Common myeloid progenitor, CD34-positive (primary cell): ENCODE measurements at regions not wholly inside any gene's neighbourhood (a gene's known extent, or its start where the extent isn't known, plus 50 kb on each side); places are given as distances from the start of the nearest gene placed in this dataset.

Source experiments
- CTCF ChIA-PET: fragments of 350-600 bp; sonication (Branson Sonifier 250); formaldehyde crosslinking; loops from one replicate; lab custom pipeline; 2021; ENCODE audit warnings: antibody characterized with exemption; lab: Charles Lee
- POLR2A ChIA-PET: fragments of 350-600 bp; sonication (Branson Sonifier 250); formaldehyde crosslinking; loops from one replicate; lab custom pipeline; 2021; ENCODE audit warnings: antibody characterized with exemption; lab: Charles Lee
- DNase-seq, 3 donors: peaks; one replicate each; pipeline versions ENCODE4 v3.0.0 to v3.0.0-alpha.2; 2013
- H3K27ac ChIP-seq, 2 experiments: 1 replicate in 1 of 2; 2 replicates in 1 of 2; pipeline ENCODE4 v1.7.0; 2013; ENCODE audit warnings: inconsistent platforms in 2 of 2, low read length in 2 of 2, mild to moderate bottlenecking in 2 of 2, low read depth in 1 of 2, moderate library complexity in 1 of 2; ENCODE audit not compliant: severe bottlenecking in 2 of 2, insufficient read depth in 1 of 2, poor library complexity in 1 of 2
- H3K27me3 ChIP-seq, 5 experiments: replicated peaks in 2 of 5; 1 replicate in 3 of 5; 2 replicates in 2 of 5; pipeline versions ENCODE4 v1.6.1 to v1.7.0; 2013; ENCODE audit warnings: low read length in 4 of 5, mild to moderate bottlenecking in 2 of 5, moderate library complexity in 2 of 5, inconsistent platforms in 1 of 5; ENCODE audit not compliant: insufficient read depth in 5 of 5, control insufficient read depth in 4 of 5
- H3K36me3 ChIP-seq, 4 experiments: 1 replicate in 2 of 4; 2 replicates in 2 of 4; pipeline versions ENCODE4 v1.6.1 to v1.7.0; 2013; ENCODE audit warnings: low read length in 3 of 4, control low read depth in 1 of 4, mild to moderate bottlenecking in 1 of 4; ENCODE audit not compliant: control insufficient read depth in 4 of 4, insufficient read depth in 4 of 4
- H3K4me1 ChIP-seq, 4 experiments: 1 replicate in 3 of 4; 2 replicates in 1 of 4; pipeline versions ENCODE4 v1.6.1 to v1.7.1; 2013; ENCODE audit warnings: low read length in 3 of 4, mild to moderate bottlenecking in 3 of 4, control low read depth in 1 of 4, inconsistent platforms in 1 of 4, moderate library complexity in 1 of 4; ENCODE audit not compliant: control insufficient read depth in 4 of 4, insufficient read depth in 4 of 4; ENCODE audit errors: control extremely low read depth in 1 of 4
- H3K4me3 ChIP-seq, 7 experiments: 1 replicate in 4 of 7; 2 replicates in 3 of 7; pipeline versions ENCODE4 v1.5.1 to v1.7.0; 2013; ENCODE audit warnings: mild to moderate bottlenecking in 7 of 7, low read length in 6 of 7, moderate library complexity in 6 of 7, inconsistent platforms in 2 of 7, low read depth in 2 of 7, control low read depth in 1 of 7; ENCODE audit not compliant: insufficient read depth in 4 of 7, control insufficient read depth in 1 of 7; ENCODE audit errors: extremely low read depth in 1 of 7
- H3K9me3 ChIP-seq, 5 experiments: 1 replicate in 4 of 5; 2 replicates in 1 of 5; pipeline versions ENCODE4 v1.6.1 to v1.7.1; 2013; ENCODE audit warnings: low read length in 4 of 5, mild to moderate bottlenecking in 2 of 5, inconsistent platforms in 1 of 5, low read depth in 1 of 5, moderate library complexity in 1 of 5; ENCODE audit not compliant: control insufficient read depth in 4 of 5, insufficient read depth in 2 of 5; ENCODE audit errors: control extremely low read depth in 1 of 5
- WGBS: methylation state at CpG from one replicate; pipeline ENCODE4 v1.1.5; 2013; ENCODE audit not compliant: insufficient coverage; 5-methylcytosine and 5-hydroxymethylcytosine counted together

GRCh38 chr1:4207842-4208692 is 308.0 kb upstream of the C1orf174 start:
- CTCF ChIA-PET: no interaction called here
- POLR2A ChIA-PET: no interaction called here

GRCh38 chr1:4210043-4210442 is 310.0 kb upstream of the C1orf174 start:
- POLR2A ChIA-PET: no interaction called here
- WGBS: 50% methylated on average over 1 of the region's 1 CpG
- H3K27ac ChIP-seq: no peak overlapping the region
- H3K4me3 ChIP-seq: no peak overlapping the region
- no peaks in the 10 kb centered on the region for H3K4me1 ChIP-seq
- CTCF ChIA-PET: no interaction called here
- no peak for DNase-seq
- H3K27me3 ChIP-seq: peaks cover 0 to 14% (median 2%) of the 10 kb centered on the region in 5 experiments
- H3K9me3 ChIP-seq: peaks cover 0 to 12% (median 7%) of the 10 kb centered on the region in 5 experiments
- no peaks in the 10 kb centered on the region for H3K36me3 ChIP-seq

More at GRCh38 chr1:4207842-4208692, 308.0 kb upstream of the C1orf174 start:
- Histone ChIP-seq H3K27me3 (peaks cover 0 to 12% (median 2%) of the 10 kb centered on the region in 5 experiments), H3K4me3 (no peak overlapping the region), H3K27ac (no peak overlapping the region), H3K4me1 (no peaks in the 10 kb centered on the region), H3K36me3 (no peaks in the 10 kb centered on the region), H3K9me3 (peaks cover 0 to 18% (median 9%) of the 10 kb centered on the region in 5 experiments)
- DNase-seq: no peak
- 96% methylated on average over 4 of the region's 10 CpGs for WGBS

GRCh38 chr1:4212796-4213195 is 312.7 kb upstream of the C1orf174 start:
- Histone ChIP-seq H3K9me3 (no peaks in the 10 kb centered on the region), H3K36me3 (no peaks in the 10 kb centered on the region), H3K4me3 (no peak overlapping the region), H3K27ac (no peak overlapping the region), H3K27me3 (peaks cover 0 to 14% (median 2%) of the 10 kb centered on the region in 5 experiments), H3K4me1 (no peaks in the 10 kb centered on the region)
- DNase-seq: no peak
- WGBS: 96% methylated on average over 5 of the region's 5 CpGs
- POLR2A ChIA-PET: no interaction called here
- CTCF ChIA-PET: no interaction called here

- Histone ChIP-seq H3K36me3 (no peaks in the 10 kb centered on the region), H3K27ac (no peak overlapping the region), H3K9me3 (no peaks in the 10 kb centered on the region), H3K4me3 (no peak overlapping the region), H3K27me3 (peaks cover 0 to 14% (median 2%) of the 10 kb centered on the region in 5 experiments), H3K4me1 (no peaks in the 10 kb centered on the region)
- 76% methylated on average over 16 of the region's 18 CpGs for WGBS
- CTCF ChIA-PET: no interaction called here
- POLR2A ChIA-PET: no interaction called here
- DNase-seq: no peak
Measured at GRCh38 chr1:4213366-4213973, 313.4 kb upstream of the C1orf174 start.

GRCh38 chr1:4214826-4215225 is 314.8 kb upstream of the C1orf174 start:
- Histone ChIP-seq H3K27me3 (peaks cover 0 to 12% (median 2%) of the 10 kb centered on the region in 5 experiments), H3K4me3 (no peak overlapping the region), H3K4me1 (no peaks in the 10 kb centered on the region), H3K9me3 (peaks cover 0 to 3% (median 0%) of the 10 kb centered on the region in 5 experiments), H3K27ac (no peak overlapping the region), H3K36me3 (no peaks in the 10 kb centered on the region)
- ChIA-PET POLR2A (no interaction called here), CTCF (no interaction called here)
- DNase-seq: no peak
- WGBS: 96% methylated on average over 10 of the region's 12 CpGs

GRCh38 chr1:4215391-4215790 is 315.3 kb upstream of the C1orf174 start:
- Histone ChIP-seq H3K4me1 (no peaks in the 10 kb centered on the region), H3K9me3 (peaks cover 0 to 3% (median 0%) of the 10 kb centered on the region in 5 experiments), H3K27me3 (peaks cover 0 to 9% (median 0%) of the 10 kb centered on the region in 5 experiments), H3K4me3 (no peak overlapping the region), H3K27ac (no peak overlapping the region), H3K36me3 (no peaks in the 10 kb centered on the region)
- ChIA-PET POLR2A (no interaction called here), CTCF (no interaction called here)
- 86% methylated on average over 11 of the region's 11 CpGs for WGBS
- no peak for DNase-seq

GRCh38 chr1:4216231-4216630 is 316.2 kb upstream of the C1orf174 start:
- H3K36me3 ChIP-seq: no peaks in the 10 kb centered on the region
- no peak overlapping the region for H3K27ac ChIP-seq
- ChIA-PET CTCF (no interaction called here), POLR2A (no interaction called here)
- no peaks in the 10 kb centered on the region for H3K4me1 ChIP-seq
- H3K27me3 ChIP-seq: peaks cover 0 to 9% (median 2%) of the 10 kb centered on the region in 5 experiments
- H3K4me3 ChIP-seq: no peak overlapping the region
- no peak for DNase-seq
- H3K9me3 ChIP-seq: peaks cover 0 to 3% (median 0%) of the 10 kb centered on the region in 5 experiments
